ENCODE measurements at regions not wholly inside any gene's neighbourhood (a gene's known extent, or its start where the extent isn't known, plus 50 kb on each side); places are given as distances from the start of the nearest gene placed in this dataset.
"Not testable (repeated sequence)": the region's sequence is repeated elsewhere in the genome, so short reads cannot be mapped to it uniquely, and the experiment has no call there.

- TF ChIP-seq, protein P1, sequence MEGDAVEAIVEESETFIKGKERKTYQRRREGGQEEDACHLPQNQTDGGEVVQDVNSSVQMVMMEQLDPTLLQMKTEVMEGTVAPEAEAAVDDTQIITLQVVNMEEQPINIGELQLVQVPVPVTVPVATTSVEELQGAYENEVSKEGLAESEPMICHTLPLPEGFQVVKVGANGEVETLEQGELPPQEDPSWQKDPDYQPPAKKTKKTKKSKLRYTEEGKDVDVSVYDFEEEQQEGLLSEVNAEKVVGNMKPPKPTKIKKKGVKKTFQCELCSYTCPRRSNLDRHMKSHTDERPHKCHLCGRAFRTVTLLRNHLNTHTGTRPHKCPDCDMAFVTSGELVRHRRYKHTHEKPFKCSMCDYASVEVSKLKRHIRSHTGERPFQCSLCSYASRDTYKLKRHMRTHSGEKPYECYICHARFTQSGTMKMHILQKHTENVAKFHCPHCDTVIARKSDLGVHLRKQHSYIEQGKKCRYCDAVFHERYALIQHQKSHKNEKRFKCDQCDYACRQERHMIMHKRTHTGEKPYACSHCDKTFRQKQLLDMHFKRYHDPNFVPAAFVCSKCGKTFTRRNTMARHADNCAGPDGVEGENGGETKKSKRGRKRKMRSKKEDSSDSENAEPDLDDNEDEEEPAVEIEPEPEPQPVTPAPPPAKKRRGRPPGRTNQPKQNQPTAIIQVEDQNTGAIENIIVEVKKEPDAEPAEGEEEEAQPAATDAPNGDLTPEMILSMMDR (IDR thresholded peaks at IDR 0.05), result not testable (repeated sequence)
- not testable (repeated sequence) for TF ChIP-seq ZFX (IDR thresholded peaks at IDR 0.05; ENCODE audit: borderline replicate concordance)
Observed at GRCh38 chr5:19287548-19288277, 700.3 kb downstream of the CDH18 start.

All from 22Rv1 (cell line).